ENCODE measurements at regions not wholly inside any gene's neighbourhood (a gene's known extent, or its start where the extent isn't known, plus 50 kb on each side); places are given as distances from the start of the nearest gene placed in this dataset.

DNA sequence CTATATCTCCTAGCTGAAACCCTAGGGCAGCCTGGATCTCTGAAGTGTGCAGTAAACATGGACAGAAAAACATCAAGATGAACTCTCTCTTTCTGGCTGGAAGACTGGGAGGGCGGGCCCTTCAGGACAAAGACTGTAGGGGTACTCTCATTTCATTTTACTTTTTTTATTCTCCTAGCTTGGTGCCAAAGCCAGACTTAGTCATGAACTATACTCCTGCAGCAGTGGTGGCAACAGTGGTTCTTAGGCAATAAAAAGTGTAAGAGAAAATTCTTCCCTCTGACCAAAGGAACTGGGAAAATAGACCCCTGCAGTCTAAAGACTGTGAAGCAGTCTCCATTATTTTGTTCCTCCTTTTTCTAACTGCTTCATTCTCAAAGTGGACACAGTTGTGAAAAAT is 213.8 kb upstream of the JUN start:
- DNase-seq = no peak
- Histone ChIP-seq H3K36me3 (no peaks in the 10 kb centered on the region), H3K4me3 (ENCODE audit: low read depth, low read length) (no peak overlapping the region), H3K9me3 (ENCODE audit: severe bottlenecking) (no peaks in the 10 kb centered on the region), H3K27ac (no peak overlapping the region), H3K27me3 (ENCODE audit: insufficient read depth, low read depth, severe bottlenecking) (no peaks in the 10 kb centered on the region)
- TF ChIP-seq, protein P1, sequence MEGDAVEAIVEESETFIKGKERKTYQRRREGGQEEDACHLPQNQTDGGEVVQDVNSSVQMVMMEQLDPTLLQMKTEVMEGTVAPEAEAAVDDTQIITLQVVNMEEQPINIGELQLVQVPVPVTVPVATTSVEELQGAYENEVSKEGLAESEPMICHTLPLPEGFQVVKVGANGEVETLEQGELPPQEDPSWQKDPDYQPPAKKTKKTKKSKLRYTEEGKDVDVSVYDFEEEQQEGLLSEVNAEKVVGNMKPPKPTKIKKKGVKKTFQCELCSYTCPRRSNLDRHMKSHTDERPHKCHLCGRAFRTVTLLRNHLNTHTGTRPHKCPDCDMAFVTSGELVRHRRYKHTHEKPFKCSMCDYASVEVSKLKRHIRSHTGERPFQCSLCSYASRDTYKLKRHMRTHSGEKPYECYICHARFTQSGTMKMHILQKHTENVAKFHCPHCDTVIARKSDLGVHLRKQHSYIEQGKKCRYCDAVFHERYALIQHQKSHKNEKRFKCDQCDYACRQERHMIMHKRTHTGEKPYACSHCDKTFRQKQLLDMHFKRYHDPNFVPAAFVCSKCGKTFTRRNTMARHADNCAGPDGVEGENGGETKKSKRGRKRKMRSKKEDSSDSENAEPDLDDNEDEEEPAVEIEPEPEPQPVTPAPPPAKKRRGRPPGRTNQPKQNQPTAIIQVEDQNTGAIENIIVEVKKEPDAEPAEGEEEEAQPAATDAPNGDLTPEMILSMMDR (IDR thresholded peaks at IDR 0.05; ENCODE audit: low read depth, low read length) = no peak

DNA sequence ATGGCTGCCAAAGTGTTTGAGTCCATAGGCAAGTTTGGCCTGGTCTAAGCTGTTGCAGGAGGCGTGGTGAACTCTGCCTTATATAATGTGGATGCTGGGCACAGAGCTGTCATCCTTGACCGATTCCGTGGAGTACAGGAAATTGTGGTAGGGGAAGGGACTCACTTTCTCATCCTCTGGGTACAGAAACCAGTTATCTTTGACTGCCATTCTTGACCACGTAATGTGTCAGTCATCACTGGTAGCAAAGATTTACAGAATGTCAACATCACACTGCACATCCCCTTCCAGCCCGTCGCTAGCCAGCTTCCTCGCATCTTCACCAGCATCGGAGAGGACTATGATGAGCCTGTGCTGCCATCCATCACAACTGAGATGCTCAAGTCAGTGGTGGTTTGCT is 215.8 kb upstream of the JUN start:
- no peak overlapping the region for H3K27ac ChIP-seq
- H3K27me3 ChIP-seq (ENCODE audit: insufficient read depth, low read depth, severe bottlenecking) = no peaks in the 10 kb centered on the region
- no peaks in the 10 kb centered on the region for H3K9me3 ChIP-seq (ENCODE audit: severe bottlenecking)
- DNase-seq = no peak
- TF ChIP-seq, protein P1 (IDR thresholded peaks at IDR 0.05; ENCODE audit: low read depth, low read length) = no peak
- H3K36me3 ChIP-seq = no peaks in the 10 kb centered on the region
- no peak overlapping the region for H3K4me3 ChIP-seq (ENCODE audit: low read depth, low read length)

DNA sequence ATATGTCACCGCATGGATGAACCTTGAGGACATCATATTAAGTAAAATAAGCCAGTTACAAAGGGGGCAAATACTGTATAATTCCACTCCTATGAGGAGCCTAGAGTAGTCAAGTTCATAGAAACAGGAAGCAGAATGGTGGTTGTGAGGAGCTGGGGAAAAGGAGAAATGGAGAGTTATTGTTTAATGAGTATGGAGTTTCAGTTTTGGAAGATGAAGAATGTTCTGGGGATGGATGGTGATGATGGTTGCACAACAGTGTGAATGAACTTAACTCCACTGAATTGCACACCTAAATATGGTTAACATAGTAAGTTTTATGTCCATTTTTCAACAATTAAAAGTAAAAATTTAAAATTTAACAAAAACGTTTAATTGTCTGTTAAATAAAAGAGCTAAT is 220.9 kb upstream of the JUN start:
- no peak for DNase-seq
- H3K4me3 ChIP-seq (ENCODE audit: low read depth, low read length) = no peak overlapping the region
- H3K27me3 ChIP-seq (ENCODE audit: insufficient read depth, low read depth, severe bottlenecking) = no peaks in the 10 kb centered on the region
- no peak overlapping the region for H3K27ac ChIP-seq
- TF ChIP-seq, protein P1 (IDR thresholded peaks at IDR 0.05; ENCODE audit: low read depth, low read length) = no peak
- no peaks in the 10 kb centered on the region for H3K9me3 ChIP-seq (ENCODE audit: severe bottlenecking)
- no peaks in the 10 kb centered on the region for H3K36me3 ChIP-seq

DNA sequence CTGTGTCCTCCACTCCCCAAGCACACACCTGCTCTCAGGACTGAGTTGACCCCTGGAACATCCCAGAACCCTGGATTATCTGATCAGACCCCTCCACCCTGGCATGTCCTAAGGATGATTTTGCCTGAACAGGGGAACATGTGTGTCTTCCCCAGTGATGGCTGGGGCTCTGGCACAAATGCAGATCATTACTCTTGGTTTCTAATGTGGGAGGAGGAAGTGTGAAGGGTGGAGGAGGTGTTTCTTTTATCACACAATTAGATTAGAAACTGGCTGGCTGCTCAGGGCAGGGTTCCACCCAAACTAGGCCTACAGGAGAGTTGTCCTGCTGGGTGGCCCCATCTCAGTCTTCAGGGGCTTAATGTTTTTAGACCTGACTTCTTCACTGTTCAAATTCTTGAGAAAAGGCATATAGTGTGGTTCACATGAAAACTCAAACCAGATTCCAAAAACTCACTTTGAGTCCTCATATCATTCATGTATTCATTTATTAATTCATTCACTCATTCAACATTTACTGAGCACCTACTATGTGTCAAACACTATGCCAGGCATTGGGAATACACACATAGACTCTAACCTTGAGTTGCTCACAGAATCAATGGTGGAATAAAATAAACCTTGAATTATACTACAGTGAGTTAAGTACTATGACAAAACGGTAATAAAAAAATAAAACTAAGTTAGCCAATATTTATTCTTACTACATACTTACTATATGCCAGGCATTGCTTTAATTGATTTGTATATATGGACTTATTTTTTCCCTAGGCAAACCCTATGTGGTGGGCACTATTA is 221.8 kb upstream of the JUN start:
- H3K9me3 ChIP-seq (ENCODE audit: severe bottlenecking) = no peaks in the 10 kb centered on the region
- no peak for DNase-seq
- H3K27me3 ChIP-seq (ENCODE audit: insufficient read depth, low read depth, severe bottlenecking) = no peaks in the 10 kb centered on the region
- no peak overlapping the region for H3K4me3 ChIP-seq (ENCODE audit: low read depth, low read length)
- TF ChIP-seq, protein P1 (IDR thresholded peaks at IDR 0.05; ENCODE audit: low read depth, low read length) = no peak
- H3K27ac ChIP-seq = no peak overlapping the region
- H3K36me3 ChIP-seq = no peaks in the 10 kb centered on the region

DNA sequence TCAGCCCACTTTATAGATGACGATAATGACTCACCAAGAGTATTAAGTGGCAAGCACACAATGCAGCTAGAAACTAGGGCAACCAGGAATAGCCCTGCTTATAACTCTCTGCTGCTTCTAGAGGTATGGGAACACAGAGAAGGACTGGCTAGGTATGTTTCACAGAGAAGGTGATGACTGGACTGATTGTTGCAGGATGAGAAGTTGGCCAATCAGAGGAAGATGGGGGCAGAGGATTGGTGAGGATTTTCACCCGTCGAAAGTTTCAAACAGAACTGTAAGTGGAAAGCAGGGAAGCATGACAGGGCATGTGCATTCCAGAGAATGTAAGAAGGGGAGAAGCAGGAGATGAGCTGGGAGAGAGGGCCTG is 222.4 kb upstream of the JUN start:
- TF ChIP-seq, protein P1 (IDR thresholded peaks at IDR 0.05; ENCODE audit: low read depth, low read length) = no peak
- H3K36me3 ChIP-seq = no peaks in the 10 kb centered on the region
- H3K27me3 ChIP-seq (ENCODE audit: insufficient read depth, low read depth, severe bottlenecking) = no peaks in the 10 kb centered on the region
- DNase-seq = no peak
- H3K9me3 ChIP-seq (ENCODE audit: severe bottlenecking) = no peaks in the 10 kb centered on the region
- H3K4me3 ChIP-seq (ENCODE audit: low read depth, low read length) = no peak overlapping the region
- H3K27ac ChIP-seq = no peak overlapping the region

DNA sequence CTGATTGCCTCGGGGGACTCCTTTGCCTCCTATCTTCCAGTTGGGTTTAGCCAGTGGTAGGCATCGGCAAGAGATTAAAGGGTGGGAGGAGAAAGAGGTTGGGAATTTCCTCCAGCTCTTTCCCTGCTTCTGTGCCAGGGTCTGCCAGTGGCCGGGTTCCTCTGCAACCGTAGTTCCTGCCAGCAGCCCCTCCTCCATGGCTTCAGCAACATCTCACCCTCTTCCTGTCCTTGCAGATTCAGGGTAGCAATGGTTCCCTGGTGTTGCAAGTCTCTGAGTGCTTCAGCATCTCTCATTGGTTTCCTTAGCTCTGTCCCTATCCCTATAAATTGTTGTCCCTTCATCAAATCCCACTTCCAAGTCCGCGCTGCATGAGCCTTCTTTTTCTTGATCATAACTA is 223.1 kb upstream of the JUN start:
- Histone ChIP-seq H3K4me3 (ENCODE audit: low read depth, low read length) (no peak overlapping the region), H3K27ac (no peak overlapping the region), H3K9me3 (ENCODE audit: severe bottlenecking) (no peaks in the 10 kb centered on the region), H3K36me3 (no peaks in the 10 kb centered on the region), H3K27me3 (ENCODE audit: insufficient read depth, low read depth, severe bottlenecking) (no peaks in the 10 kb centered on the region)
- TF ChIP-seq, protein P1 (IDR thresholded peaks at IDR 0.05; ENCODE audit: low read depth, low read length) = no peak
- no peak for DNase-seq
